ENCODE measurements at regions not wholly inside any gene's neighbourhood (a gene's known extent, or its start where the extent isn't known, plus 50 kb on each side); places are given as distances from the start of the nearest gene placed in this dataset.

DNA sequence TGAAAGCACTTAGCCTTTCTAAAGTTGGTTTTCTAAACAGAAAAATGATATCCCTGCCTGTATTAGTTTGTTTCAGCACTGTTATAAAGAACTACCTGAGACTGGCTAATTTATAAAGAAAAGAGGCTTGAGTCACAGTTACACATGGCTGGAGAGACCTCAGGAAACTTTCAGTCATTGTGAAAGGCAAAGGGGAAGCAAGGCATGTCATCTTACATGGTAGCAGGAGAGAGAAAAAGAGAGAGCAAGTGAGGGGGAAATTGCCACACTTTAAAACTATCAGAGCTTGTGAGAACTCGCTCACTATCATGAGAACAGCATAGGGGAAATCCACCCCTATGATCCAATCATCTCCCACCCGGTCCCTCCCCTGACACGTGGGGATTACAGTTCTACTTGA lies 64.9 kb downstream of the FAM170A start:
- Histone ChIP-seq H3K4me2 (ENCODE audit: low read length) (no peak overlapping the region), H3K18ac (ENCODE audit: low read length) (no peak overlapping the region), H3K27me3 (ENCODE audit: insufficient read depth, low read length) (no peaks in the 10 kb centered on the region), H3K9ac (ENCODE audit: low read length) (no peak overlapping the region), H2BK120ac (ENCODE audit: insufficient read depth, low read length, poor library complexity) (no peak overlapping the region), H2BK12ac (ENCODE audit: low read length) (no peak overlapping the region), H3K4me1 (ENCODE audit: control insufficient read depth in 1 of 2, insufficient read depth in 2 of 2, low read length in 2 of 2) (no peaks in the 10 kb centered on the region), H3K14ac (ENCODE audit: low read length) (no peak overlapping the region), H4K8ac (ENCODE audit: low read depth, low read length) (no peak overlapping the region), H2AFZ (ENCODE audit: insufficient read depth, low read length, poor library complexity) (no peak overlapping the region), H3K4ac (ENCODE audit: low read depth, low read length) (no peak overlapping the region), H4K12ac (ENCODE audit: low read depth, low read length) (no peak overlapping the region), H3K79me2 (ENCODE audit: control insufficient read depth, insufficient read depth, low read length, poor library complexity) (no peaks in the 10 kb centered on the region), H2AK5ac (ENCODE audit: low read length) (no peak overlapping the region), H4K91ac (ENCODE audit: low read depth, low read length) (no peak overlapping the region), H3K27ac (ENCODE audit: low read depth, low read length) (no peak overlapping the region), H3K36me3 (ENCODE audit: control insufficient read depth in 1 of 2, insufficient read depth in 2 of 2, low read length in 2 of 2) (no peaks in the 10 kb centered on the region), H3K9me3 (ENCODE audit: insufficient read depth, low read depth, low read length) (peaks cover 4% of the 10 kb centered on the region), H2BK5ac (ENCODE audit: low read depth, low read length, poor library complexity) (no peak overlapping the region), H3K4me3 (ENCODE audit: low read depth, low read length) (no peak overlapping the region), H3K79me1 (ENCODE audit: low read length) (no peaks in the 10 kb centered on the region), H3K23ac (ENCODE audit: low read length) (no peak overlapping the region)
- no CpG with 5 or more reads among the region's 3 CpGs for WGBS (ENCODE audit: extremely low coverage, insufficient coverage, insufficient read length)
- no peak for DNase-seq

DNA sequence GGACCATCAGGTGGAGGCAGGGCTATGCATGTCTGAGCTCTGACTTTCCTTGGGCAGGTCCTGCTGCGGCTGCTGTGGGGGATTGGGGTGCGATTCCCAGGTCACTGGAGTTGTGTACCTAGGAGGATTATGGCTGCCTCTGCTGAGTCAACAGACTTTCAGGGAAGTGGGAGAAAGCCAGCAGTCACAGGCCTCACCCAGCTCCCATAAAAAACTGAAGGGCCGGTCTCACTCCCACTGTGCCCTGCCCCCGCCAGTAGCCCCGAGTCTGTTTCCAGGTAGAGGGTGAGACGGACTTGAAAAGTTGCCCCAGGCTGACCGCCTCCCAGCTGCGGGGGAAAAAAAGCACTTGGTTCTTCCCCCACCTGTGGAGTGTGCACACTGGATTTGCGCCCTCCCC lies 76.7 kb downstream of the FAM170A start:
- Histone ChIP-seq H3K18ac (ENCODE audit: low read length) (no peak overlapping the region), H4K8ac (ENCODE audit: low read depth, low read length) (no peak overlapping the region), H3K36me3 (ENCODE audit: control insufficient read depth in 1 of 2, insufficient read depth in 2 of 2, low read length in 2 of 2) (no peaks in the 10 kb centered on the region), H3K79me1 (ENCODE audit: low read length) (no peaks in the 10 kb centered on the region), H3K79me2 (ENCODE audit: control insufficient read depth, insufficient read depth, low read length, poor library complexity) (no peaks in the 10 kb centered on the region), H3K27me3 (ENCODE audit: insufficient read depth, low read length) (no peaks in the 10 kb centered on the region), H3K9ac (ENCODE audit: low read length) (no peak overlapping the region), H3K9me3 (ENCODE audit: insufficient read depth, low read depth, low read length) (peaks cover 4% of the 10 kb centered on the region), H3K27ac (ENCODE audit: low read depth, low read length) (no peak overlapping the region), H4K91ac (ENCODE audit: low read depth, low read length) (no peak overlapping the region), H3K4me3 (ENCODE audit: low read depth, low read length) (no peak overlapping the region), H3K4me1 (ENCODE audit: control insufficient read depth in 1 of 2, insufficient read depth in 2 of 2, low read length in 2 of 2) (peaks cover 2 to 3% of the 10 kb centered on the region in 2 experiments), H4K12ac (ENCODE audit: low read depth, low read length) (no peak overlapping the region), H2AK5ac (ENCODE audit: low read length) (no peak overlapping the region), H3K4me2 (ENCODE audit: low read length) (no peak overlapping the region), H2BK120ac (ENCODE audit: insufficient read depth, low read length, poor library complexity) (no peak overlapping the region), H2BK12ac (ENCODE audit: low read length) (no peak overlapping the region), H2BK5ac (ENCODE audit: low read depth, low read length, poor library complexity) (no peak overlapping the region), H3K14ac (ENCODE audit: low read length) (no peak overlapping the region), H2AFZ (ENCODE audit: insufficient read depth, low read length, poor library complexity) (no peak overlapping the region), H3K23ac (ENCODE audit: low read length) (no peak overlapping the region), H3K4ac (ENCODE audit: low read depth, low read length) (no peak overlapping the region)
- no peak for DNase-seq
- no CpG with 5 or more reads among the region's 9 CpGs for WGBS (ENCODE audit: extremely low coverage, insufficient coverage, insufficient read length)

DNA sequence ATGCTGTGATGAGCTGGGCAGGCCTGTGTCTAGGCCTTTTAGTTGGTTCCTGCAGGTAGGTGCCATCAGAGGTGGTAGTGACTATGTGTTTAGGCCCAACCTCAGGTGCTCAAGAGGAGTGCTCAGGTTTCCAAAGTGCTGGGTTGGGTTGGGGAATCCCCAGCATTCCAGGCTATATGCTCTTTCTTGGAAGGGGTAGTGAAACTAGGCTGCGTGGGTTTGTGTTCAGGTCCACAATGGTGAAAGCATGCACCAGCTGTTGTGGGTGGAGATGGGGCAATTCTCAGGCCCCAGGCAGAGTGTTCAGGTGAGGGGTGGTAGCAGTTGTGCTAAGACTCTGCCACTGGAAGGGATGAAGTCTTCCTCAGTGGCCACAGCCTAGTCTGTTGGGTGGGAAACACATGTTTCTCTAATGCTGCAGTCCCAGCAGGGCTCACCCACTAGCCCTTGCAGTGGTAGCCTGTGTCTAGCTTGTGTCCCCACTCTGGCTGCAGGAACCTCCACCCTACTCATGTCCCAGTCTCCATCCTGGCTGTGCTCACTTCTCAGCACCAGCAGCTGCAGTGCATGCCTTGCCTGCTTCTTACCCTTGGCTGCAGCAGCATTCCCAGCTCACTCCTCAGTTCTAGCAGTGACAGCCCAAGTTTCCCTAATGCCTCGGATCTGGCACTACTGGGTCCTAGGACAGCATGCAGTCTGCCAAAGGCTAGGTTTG lies 78.9 kb downstream of the FAM170A start:
- Histone ChIP-seq H3K4ac (ENCODE audit: low read depth, low read length) (no peak overlapping the region), H3K4me3 (ENCODE audit: low read depth, low read length) (peak overlapping the region; percentile 9), H4K91ac (ENCODE audit: low read depth, low read length) (no peak overlapping the region), H3K9me3 (ENCODE audit: insufficient read depth, low read depth, low read length) (peaks cover 4% of the 10 kb centered on the region), H3K4me1 (ENCODE audit: control insufficient read depth in 1 of 2, insufficient read depth in 2 of 2, low read length in 2 of 2) (peaks cover 2 to 3% of the 10 kb centered on the region in 2 experiments), H2AK5ac (ENCODE audit: low read length) (no peak overlapping the region), H3K79me2 (ENCODE audit: control insufficient read depth, insufficient read depth, low read length, poor library complexity) (no peaks in the 10 kb centered on the region), H2AFZ (ENCODE audit: insufficient read depth, low read length, poor library complexity) (no peak overlapping the region), H2BK120ac (ENCODE audit: insufficient read depth, low read length, poor library complexity) (no peak overlapping the region), H4K8ac (ENCODE audit: low read depth, low read length) (no peak overlapping the region), H3K23ac (ENCODE audit: low read length) (no peak overlapping the region), H3K18ac (ENCODE audit: low read length) (no peak overlapping the region), H3K36me3 (ENCODE audit: control insufficient read depth in 1 of 2, insufficient read depth in 2 of 2, low read length in 2 of 2) (no peaks in the 10 kb centered on the region), H3K14ac (ENCODE audit: low read length) (no peak overlapping the region), H2BK12ac (ENCODE audit: low read length) (no peak overlapping the region), H3K79me1 (ENCODE audit: low read length) (no peaks in the 10 kb centered on the region), H2BK5ac (ENCODE audit: low read depth, low read length, poor library complexity) (no peak overlapping the region), H3K9ac (ENCODE audit: low read length) (peak overlapping the region; percentile 16), H4K12ac (ENCODE audit: low read depth, low read length) (no peak overlapping the region), H3K4me2 (ENCODE audit: low read length) (no peak overlapping the region), H3K27me3 (ENCODE audit: insufficient read depth, low read length) (no peaks in the 10 kb centered on the region), H3K27ac (ENCODE audit: low read depth, low read length) (no peak overlapping the region)
- no peak for DNase-seq
- WGBS (ENCODE audit: extremely low coverage, insufficient coverage, insufficient read length): no CpG with 5 or more reads among the region's 2 CpGs

DNA sequence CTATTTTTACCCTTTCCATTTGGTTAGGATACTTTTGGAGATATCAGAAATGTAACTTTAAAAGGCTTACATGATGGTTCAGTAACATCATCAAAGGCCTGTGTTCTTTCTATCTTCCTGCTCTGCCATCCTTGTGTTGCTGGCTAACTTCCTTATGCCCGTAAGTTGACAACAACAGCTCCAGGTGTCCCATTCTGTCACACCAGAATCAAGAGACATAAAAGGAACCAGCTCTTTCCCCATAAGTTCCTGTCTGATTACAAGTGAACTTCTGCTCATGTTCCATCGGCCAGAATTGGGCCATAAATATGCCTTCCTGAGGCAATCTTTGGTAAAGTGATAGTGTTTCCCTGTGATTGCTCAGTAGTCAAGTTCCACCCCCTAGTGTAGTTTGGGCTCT lies 92.4 kb downstream of the FAM170A start:
- Histone ChIP-seq H3K79me1 (ENCODE audit: low read length) (no peaks in the 10 kb centered on the region), H3K9me3 (ENCODE audit: insufficient read depth, low read depth, low read length) (no peaks in the 10 kb centered on the region), H4K12ac (ENCODE audit: low read depth, low read length) (no peak overlapping the region), H3K4me2 (ENCODE audit: low read length) (no peak overlapping the region), H2BK12ac (ENCODE audit: low read length) (no peak overlapping the region), H3K79me2 (ENCODE audit: control insufficient read depth, insufficient read depth, low read length, poor library complexity) (no peaks in the 10 kb centered on the region), H2AK5ac (ENCODE audit: low read length) (no peak overlapping the region), H3K27me3 (ENCODE audit: insufficient read depth, low read length) (no peaks in the 10 kb centered on the region), H3K4me3 (ENCODE audit: low read depth, low read length) (no peak overlapping the region), H3K9ac (ENCODE audit: low read length) (no peak overlapping the region), H2BK120ac (ENCODE audit: insufficient read depth, low read length, poor library complexity) (no peak overlapping the region), H2AFZ (ENCODE audit: insufficient read depth, low read length, poor library complexity) (no peak overlapping the region), H3K18ac (ENCODE audit: low read length) (no peak overlapping the region), H3K36me3 (ENCODE audit: control insufficient read depth in 1 of 2, insufficient read depth in 2 of 2, low read length in 2 of 2) (no peaks in the 10 kb centered on the region), H3K27ac (ENCODE audit: low read depth, low read length) (no peak overlapping the region), H2BK5ac (ENCODE audit: low read depth, low read length, poor library complexity) (no peak overlapping the region), H3K4ac (ENCODE audit: low read depth, low read length) (no peak overlapping the region), H4K91ac (ENCODE audit: low read depth, low read length) (no peak overlapping the region), H4K8ac (ENCODE audit: low read depth, low read length) (no peak overlapping the region), H3K23ac (ENCODE audit: low read length) (no peak overlapping the region), H3K14ac (ENCODE audit: low read length) (no peak overlapping the region), H3K4me1 (ENCODE audit: control insufficient read depth in 1 of 2, insufficient read depth in 2 of 2, low read length in 2 of 2) (no peaks in the 10 kb centered on the region)
- no CpG with 5 or more reads among the region's 2 CpGs for WGBS (ENCODE audit: extremely low coverage, insufficient coverage, insufficient read length)
- DNase-seq: no peak

Data from trophoblast cell (in vitro differentiated cells and primary cell).